ENCODE measurements at regions not wholly inside any gene's neighbourhood (a gene's known extent, or its start where the extent isn't known, plus 50 kb on each side); places are given as distances from the start of the nearest gene placed in this dataset.
"Not testable (repeated sequence)": the region's sequence is repeated elsewhere in the genome, so short reads cannot be mapped to it uniquely, and the experiment has no call there.

- intact Hi-C loops (cut with DNase I): no loop called here
- DNase-seq: no peak
- no peak for ATAC-seq
Observed at GRCh38 chr14:98208211-98208611, 1063.8 kb downstream of the BCL11B start.

GRCh38 chr14:98208943-98209342 is 1063.1 kb downstream of the BCL11B start:
- DNase-seq (no peak), ATAC-seq (no peak)
- intact Hi-C loops (cut with DNase I): no loop called here

GRCh38 chr14:98210045-98210672 is 1061.8 kb downstream of the BCL11B start:
- intact Hi-C loops (cut with DNase I): no loop called here
- no peak for ATAC-seq
- DNase-seq: no peak

- no peak for DNase-seq
- ATAC-seq: no peak
- intact Hi-C loops (cut with DNase I): no loop called here
Observed at GRCh38 chr14:98217530-98217929, 1054.5 kb downstream of the BCL11B start.

- ATAC-seq: no peak
- DNase-seq: no peak
- intact Hi-C loops (cut with DNase I): no loop called here
Observed at GRCh38 chr14:98218218-98218617, 1053.8 kb downstream of the BCL11B start.

- DNase-seq (no peak), ATAC-seq (no peak)
- intact Hi-C loops (cut with DNase I): no loop called here
Observed at GRCh38 chr14:98219638-98220037, 1052.4 kb downstream of the BCL11B start.

GRCh38 chr14:98223106-98223505 is 1048.9 kb downstream of the BCL11B start:
- intact Hi-C loops (cut with DNase I): no loop called here
- no peak for ATAC-seq

GRCh38 chr14:98223710-98224109 is 1048.3 kb downstream of the BCL11B start:
- DNase-seq; ATAC-seq; intact Hi-C loops (cut with DNase I): not testable (repeated sequence)

More at GRCh38 chr14:98223106-98223505, 1048.9 kb downstream of the BCL11B start:
- DNase-seq: no peak

GRCh38 chr14:98226411-98226810 is 1045.6 kb downstream of the BCL11B start:
- DNase-seq (no peak), ATAC-seq (no peak)
- intact Hi-C loops (cut with DNase I): no loop called here

GRCh38 chr14:98227000-98227726 is 1044.8 kb downstream of the BCL11B start:
- intact Hi-C loops (cut with DNase I): no loop called here
- ATAC-seq (no peak), DNase-seq (no peak)

- DNase-seq (no peak), ATAC-seq (no peak)
- intact Hi-C loops (cut with DNase I): no loop called here
Observed at GRCh38 chr14:98227727-98228111, 1044.3 kb downstream of the BCL11B start.

- intact Hi-C loops (cut with DNase I): no loop called here
- ATAC-seq (no peak), DNase-seq (no peak)
Observed at GRCh38 chr14:98229656-98230366, 1042.2 kb downstream of the BCL11B start.

- DNase-seq (no peak), ATAC-seq (no peak)
- intact Hi-C loops (cut with DNase I): no loop called here
Observed at GRCh38 chr14:98230411-98230810, 1041.6 kb downstream of the BCL11B start.

GRCh38 chr14:98231210-98231609 is 1040.8 kb downstream of the BCL11B start:
- ATAC-seq (no peak), DNase-seq (no peak)
- intact Hi-C loops (cut with DNase I): no loop called here

- intact Hi-C loops (cut with DNase I): no loop called here
- no peak for ATAC-seq
- DNase-seq: no peak
Observed at GRCh38 chr14:98233656-98234055, 1038.3 kb downstream of the BCL11B start.

- DNase-seq: no peak
- intact Hi-C loops (cut with DNase I): no loop called here
- ATAC-seq: no peak
Observed at GRCh38 chr14:98234208-98234607, 1037.8 kb downstream of the BCL11B start.

GRCh38 chr14:98236314-98236713 is 1035.7 kb downstream of the BCL11B start:
- intact Hi-C loops (cut with DNase I): no loop called here

GRCh38 chr14:98237939-98238338 is 1034.1 kb downstream of the BCL11B start:
- DNase-seq (no peak), ATAC-seq (no peak)
- intact Hi-C loops (cut with DNase I): no loop called here

More at GRCh38 chr14:98236314-98236713, 1035.7 kb downstream of the BCL11B start:
- DNase-seq: no peak
- no peak for ATAC-seq

GRCh38 chr14:98240376-98240775 is 1031.6 kb downstream of the BCL11B start:
- DNase-seq (no peak), ATAC-seq (no peak)
- intact Hi-C loops (cut with DNase I): no loop called here

- no peak for ATAC-seq
- DNase-seq: no peak
- intact Hi-C loops (cut with DNase I): no loop called here
Observed at GRCh38 chr14:98242903-98243302, 1029.1 kb downstream of the BCL11B start.

All from left cardiac atrium (tissue), 4 donors.